Panc1 (cell line): ENCODE measurements at regions not wholly inside any gene's neighbourhood (a gene's known extent, or its start where the extent isn't known, plus 50 kb on each side); places are given as distances from the start of the nearest gene placed in this dataset.

ENCODE experiments used
- ATAC-seq: fragments of 200-7000 bp; cut with Tn5 transposase; 2 replicates; pipeline ENCODE4 v1.9.1; 2020; ENCODE audit warnings: mild to moderate bottlenecking, moderate library complexity
- BruUV-seq: library from RNA; stranded (reverse); fragments of 400-500 nt; replicated peaks from 2 replicates; lab custom pipeline; 2021; lab: Mats Ljungman, UMichigan
- CTCF ChIA-PET: fragments of 300-600 bp; sonication (Branson Sonifier 250); formaldehyde crosslinking; loops from one replicate; lab custom pipeline; 2022; ENCODE audit warnings: antibody characterized with exemption; lab: Charles Lee
- POLR2A ChIA-PET: fragments of 300-600 bp; sonication (Branson Sonifier 250); formaldehyde crosslinking; loops from one replicate; lab custom pipeline; 2022; ENCODE audit warnings: antibody characterized with exemption; lab: Charles Lee
- DNase-seq: peaks from one replicate; pipeline ENCODE4 v3.0.0-alpha.2; 2010; ENCODE audit warnings: low read depth, low spot score
- H3K27ac ChIP-seq: 2 replicates; pipeline ENCODE4 v1.5.1; 2011; ENCODE audit warnings: mild to moderate bottlenecking, low read length, inconsistent platforms
- H3K27me3 ChIP-seq: fragments of 200-500 bp; sonication (Bioruptor generic); 2 replicates; pipeline ENCODE4 v1.6.0; 2014; ENCODE audit warnings: low read length, inconsistent platforms; ENCODE audit not compliant: control insufficient read depth, insufficient read depth
- H3K36me3 ChIP-seq: fragments of 200-500 bp; sonication (Bioruptor generic); 2 replicates; pipeline ENCODE4 v1.5.1; 2014; ENCODE audit warnings: inconsistent platforms, mild to moderate bottlenecking, low read length, moderate library complexity; ENCODE audit not compliant: control insufficient read depth, insufficient read depth
- H3K4me1 ChIP-seq: 2 replicates; pipeline ENCODE4 v1.5.1; 2011; ENCODE audit warnings: inconsistent platforms, mild to moderate bottlenecking, low read length, moderate library complexity; ENCODE audit not compliant: control insufficient read depth, insufficient read depth
- H3K4me3 ChIP-seq, 2 experiments: 2 replicates each; pipeline ENCODE4 v1.5.1; 2011 to 2012; ENCODE audit warnings: low read depth in 2 of 2, low read length in 2 of 2, mild to moderate bottlenecking in 2 of 2, inconsistent platforms in 1 of 2, moderate library complexity in 1 of 2
- H3K9me3 ChIP-seq: fragments of 200-500 bp; sonication (Bioruptor generic); 2 replicates; pipeline ENCODE4 v1.5.1; 2014; ENCODE audit warnings: low read depth, mild to moderate bottlenecking, inconsistent platforms, low read length, moderate library complexity; ENCODE audit not compliant: control insufficient read depth, insufficient read depth
- POLR2AphosphoS5 ChIP-seq: IDR thresholded peaks from 2 replicates; pipeline ENCODE4 v1.6.1; 2012; ENCODE audit warnings: mild to moderate bottlenecking, low read depth, low read length, moderate library complexity
- SIN3A ChIP-seq: IDR thresholded peaks from 2 replicates; pipeline ENCODE4 v1.6.1; 2012; ENCODE audit warnings: low read depth, mild to moderate bottlenecking, low read length, moderate library complexity, borderline replicate concordance; ENCODE audit not compliant: insufficient read depth
- TCF7L2 ChIP-seq: IDR thresholded peaks from 2 replicates; pipeline ENCODE4 v1.6.1; 2011; ENCODE audit warnings: mild to moderate bottlenecking, low read depth, low read length, inconsistent platforms
- in situ Hi-C: cut with HindIII; loops from 2 replicates; pipeline ENCODE4 v1.10.0; 2016; ENCODE audit warnings: low sequenced_read_pairs, low pct_unique_long_range_greater_than_20kb
- intact Hi-C: fragments of 100-400 bp; cut with micrococcal nuclease; formaldehyde crosslinking; loops from one replicate; pipeline ENCODE4 v1.10.0; 2022; ENCODE audit not compliant: unreplicated experiment
- TF ChIP-seq, protein P1 (sequence below): fragments of 450-650 bp; IDR thresholded peaks from 2 replicates; pipeline ENCODE4 v1.5.1; 2017; ENCODE audit warnings: mild to moderate bottlenecking
- TF ChIP-seq, protein P2 (sequence below), 2 experiments: IDR thresholded peaks; 2 replicates each; pipeline ENCODE4 v1.6.1; 2011 to 2012; ENCODE audit warnings: low read depth in 2 of 2, control low read depth in 1 of 2, low read length in 1 of 2, mild to moderate bottlenecking in 1 of 2, moderate library complexity in 1 of 2; ENCODE audit not compliant: insufficient read depth in 1 of 2

DNA sequence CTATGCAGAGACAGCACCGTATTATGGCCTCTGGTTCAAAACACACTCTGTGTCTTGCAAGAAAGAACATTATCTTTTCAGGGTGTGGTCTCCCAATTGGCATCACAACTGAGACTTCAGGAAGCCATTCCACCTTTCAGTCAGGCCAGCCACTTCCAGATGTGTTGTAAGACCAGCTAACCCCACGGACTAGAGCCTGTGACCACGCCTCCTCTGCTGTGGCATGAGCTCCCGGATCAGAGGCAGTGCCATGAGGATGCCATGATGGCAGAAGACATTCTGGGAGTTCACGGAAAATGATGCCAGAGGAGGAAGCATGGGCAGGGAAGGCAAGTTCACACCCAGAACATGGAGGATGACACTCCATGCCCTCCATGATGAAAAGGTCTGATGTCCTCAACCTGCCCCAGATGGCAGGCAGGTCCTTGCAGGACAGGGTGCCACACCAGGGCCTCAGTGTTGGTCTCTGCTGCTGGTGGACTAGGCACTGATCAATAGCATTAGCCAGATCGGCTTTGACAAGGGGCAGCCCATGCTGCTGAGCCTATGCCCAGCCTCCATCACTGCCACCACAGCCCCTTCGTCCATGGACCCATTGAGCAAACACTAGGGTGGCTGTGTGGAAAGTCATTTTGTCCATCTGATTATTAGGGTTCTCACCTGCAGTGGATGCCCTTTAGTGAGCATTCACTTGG is 341.6 kb downstream of the MATN1 start:
- no TSS peak for BruUV-seq
- no peaks in the 10 kb centered on the region; the same call in 1 of the 2 replicates for H3K27me3 ChIP-seq
- H3K27ac ChIP-seq = no peak overlapping the region
- intact Hi-C loops (no loop called here), in situ Hi-C loops (no loop called here)
- ATAC-seq (no peak), DNase-seq (no peak)
- H3K4me1 ChIP-seq = 0 out of 2 replicates have a peak, but pooled peaks cover 2% of the 10 kb centered on the region
- H3K9me3 ChIP-seq = no peaks in the 10 kb centered on the region
- H3K4me3 ChIP-seq = no peak overlapping the region
- ChIA-PET POLR2A (no interaction called here), CTCF (no interaction called here)
- no peaks in the 10 kb centered on the region for H3K36me3 ChIP-seq
- no peak for TF ChIP-seq SIN3A
- TF ChIP-seq, protein P1, sequence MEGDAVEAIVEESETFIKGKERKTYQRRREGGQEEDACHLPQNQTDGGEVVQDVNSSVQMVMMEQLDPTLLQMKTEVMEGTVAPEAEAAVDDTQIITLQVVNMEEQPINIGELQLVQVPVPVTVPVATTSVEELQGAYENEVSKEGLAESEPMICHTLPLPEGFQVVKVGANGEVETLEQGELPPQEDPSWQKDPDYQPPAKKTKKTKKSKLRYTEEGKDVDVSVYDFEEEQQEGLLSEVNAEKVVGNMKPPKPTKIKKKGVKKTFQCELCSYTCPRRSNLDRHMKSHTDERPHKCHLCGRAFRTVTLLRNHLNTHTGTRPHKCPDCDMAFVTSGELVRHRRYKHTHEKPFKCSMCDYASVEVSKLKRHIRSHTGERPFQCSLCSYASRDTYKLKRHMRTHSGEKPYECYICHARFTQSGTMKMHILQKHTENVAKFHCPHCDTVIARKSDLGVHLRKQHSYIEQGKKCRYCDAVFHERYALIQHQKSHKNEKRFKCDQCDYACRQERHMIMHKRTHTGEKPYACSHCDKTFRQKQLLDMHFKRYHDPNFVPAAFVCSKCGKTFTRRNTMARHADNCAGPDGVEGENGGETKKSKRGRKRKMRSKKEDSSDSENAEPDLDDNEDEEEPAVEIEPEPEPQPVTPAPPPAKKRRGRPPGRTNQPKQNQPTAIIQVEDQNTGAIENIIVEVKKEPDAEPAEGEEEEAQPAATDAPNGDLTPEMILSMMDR = no peak
- TF ChIP-seq, protein P2, sequence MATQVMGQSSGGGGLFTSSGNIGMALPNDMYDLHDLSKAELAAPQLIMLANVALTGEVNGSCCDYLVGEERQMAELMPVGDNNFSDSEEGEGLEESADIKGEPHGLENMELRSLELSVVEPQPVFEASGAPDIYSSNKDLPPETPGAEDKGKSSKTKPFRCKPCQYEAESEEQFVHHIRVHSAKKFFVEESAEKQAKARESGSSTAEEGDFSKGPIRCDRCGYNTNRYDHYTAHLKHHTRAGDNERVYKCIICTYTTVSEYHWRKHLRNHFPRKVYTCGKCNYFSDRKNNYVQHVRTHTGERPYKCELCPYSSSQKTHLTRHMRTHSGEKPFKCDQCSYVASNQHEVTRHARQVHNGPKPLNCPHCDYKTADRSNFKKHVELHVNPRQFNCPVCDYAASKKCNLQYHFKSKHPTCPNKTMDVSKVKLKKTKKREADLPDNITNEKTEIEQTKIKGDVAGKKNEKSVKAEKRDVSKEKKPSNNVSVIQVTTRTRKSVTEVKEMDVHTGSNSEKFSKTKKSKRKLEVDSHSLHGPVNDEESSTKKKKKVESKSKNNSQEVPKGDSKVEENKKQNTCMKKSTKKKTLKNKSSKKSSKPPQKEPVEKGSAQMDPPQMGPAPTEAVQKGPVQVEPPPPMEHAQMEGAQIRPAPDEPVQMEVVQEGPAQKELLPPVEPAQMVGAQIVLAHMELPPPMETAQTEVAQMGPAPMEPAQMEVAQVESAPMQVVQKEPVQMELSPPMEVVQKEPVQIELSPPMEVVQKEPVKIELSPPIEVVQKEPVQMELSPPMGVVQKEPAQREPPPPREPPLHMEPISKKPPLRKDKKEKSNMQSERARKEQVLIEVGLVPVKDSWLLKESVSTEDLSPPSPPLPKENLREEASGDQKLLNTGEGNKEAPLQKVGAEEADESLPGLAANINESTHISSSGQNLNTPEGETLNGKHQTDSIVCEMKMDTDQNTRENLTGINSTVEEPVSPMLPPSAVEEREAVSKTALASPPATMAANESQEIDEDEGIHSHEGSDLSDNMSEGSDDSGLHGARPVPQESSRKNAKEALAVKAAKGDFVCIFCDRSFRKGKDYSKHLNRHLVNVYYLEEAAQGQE (IDR thresholded peaks at IDR 0.05; ENCODE audit: insufficient read depth in 1 of 2, low read depth in 2 of 2, low read length in 1 of 2) = no peak
- no peak for TF ChIP-seq POLR2AphosphoS5
- no peak for TF ChIP-seq TCF7L2

DNA sequence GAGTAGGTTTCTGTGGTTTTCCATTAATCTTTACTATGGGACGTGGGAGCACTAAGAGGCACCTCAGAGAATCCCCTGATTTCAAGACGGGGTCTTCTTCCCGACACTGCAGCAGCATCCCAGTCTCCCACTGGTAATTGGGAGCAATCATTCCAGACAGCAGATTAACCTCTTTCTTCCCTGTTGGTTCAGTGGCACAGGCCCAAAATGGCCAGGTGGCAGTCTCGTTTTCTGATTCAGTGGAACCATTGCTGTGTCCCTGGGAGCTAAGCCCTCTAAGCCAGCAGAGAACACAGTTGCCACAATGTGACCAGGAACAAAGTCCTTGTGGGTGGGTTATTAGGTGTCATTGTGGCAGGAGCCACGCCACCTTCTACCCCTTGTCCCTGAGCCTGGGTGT is 342.1 kb downstream of the MATN1 start:
- Histone ChIP-seq H3K27ac (no peak overlapping the region), H3K4me1 (0 out of 2 replicates have a peak, but pooled peaks cover 2% of the 10 kb centered on the region), H3K27me3 (no peaks in the 10 kb centered on the region; the same call in 1 of the 2 replicates), H3K9me3 (no peaks in the 10 kb centered on the region), H3K4me3 (no peak overlapping the region), H3K36me3 (no peaks in the 10 kb centered on the region)
- ChIA-PET CTCF (interaction anchor here (0.6 to 1.6 kb wide), 5 partner anchors 8 to 885 kb away, joined by 5 to 13 read pairs (median 8); no protein-coding TSS in a partner anchor), POLR2A (no interaction called here)
- DNase-seq (no peak), ATAC-seq (no peak)
- TF ChIP-seq TCF7L2 = no peak
- TF ChIP-seq, protein P2 (IDR thresholded peaks at IDR 0.05; ENCODE audit: insufficient read depth in 1 of 2, low read depth in 2 of 2, low read length in 1 of 2) = no peak
- no peak for TF ChIP-seq POLR2AphosphoS5
- TF ChIP-seq SIN3A = no peak
- TF ChIP-seq, protein P1 = no peak
- in situ Hi-C loops (no loop called here), intact Hi-C loops (no loop called here)
- BruUV-seq = no TSS peak
